ENCODE measurements at regions not wholly inside any gene's neighbourhood (a gene's known extent, or its start where the extent isn't known, plus 50 kb on each side); places are given as distances from the start of the nearest gene placed in this dataset.

DNA sequence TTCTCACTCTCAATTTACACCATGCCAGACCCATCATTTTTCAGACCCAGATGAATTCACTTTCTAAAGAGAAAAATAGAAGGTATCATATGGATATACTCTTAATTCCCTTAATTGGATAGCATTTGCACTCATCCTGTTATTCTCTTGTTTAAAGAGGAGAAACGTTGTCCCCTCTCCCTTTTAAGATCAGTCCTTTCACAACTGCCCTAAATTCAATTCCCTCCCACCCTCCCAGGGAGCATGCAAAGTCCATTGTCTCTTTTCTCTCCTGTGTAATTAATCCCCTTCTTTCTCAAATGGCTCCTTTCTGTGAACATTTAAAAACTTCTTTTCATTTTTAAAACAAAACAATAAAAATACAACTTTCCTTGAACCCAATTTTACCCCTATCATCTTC is 124.7 kb upstream of the TLL1 start:
- no peaks in the 10 kb centered on the region for H3K79me2 ChIP-seq (ENCODE audit: control insufficient read depth, insufficient read depth, low read length)
- H3K4me3 ChIP-seq (replicated peaks in 1 of 4; ENCODE audit: control extremely low read depth in 1 of 4, insufficient read depth in 1 of 4, low read depth in 3 of 4, low read length in 4 of 4), result no peak overlapping the region
- no peaks in the 10 kb centered on the region for H4K20me1 ChIP-seq (ENCODE audit: control insufficient read depth, extremely low read depth, insufficient read depth, low read length)
- H3K27me3 ChIP-seq (ENCODE audit: control insufficient read depth, insufficient read depth, low read length), result no peaks in the 10 kb centered on the region
- no peaks in the 10 kb centered on the region for H3K4me1 ChIP-seq (ENCODE audit: control insufficient read depth, extremely low read depth, insufficient read depth, low read length)
- TF ChIP-seq, protein P1, sequence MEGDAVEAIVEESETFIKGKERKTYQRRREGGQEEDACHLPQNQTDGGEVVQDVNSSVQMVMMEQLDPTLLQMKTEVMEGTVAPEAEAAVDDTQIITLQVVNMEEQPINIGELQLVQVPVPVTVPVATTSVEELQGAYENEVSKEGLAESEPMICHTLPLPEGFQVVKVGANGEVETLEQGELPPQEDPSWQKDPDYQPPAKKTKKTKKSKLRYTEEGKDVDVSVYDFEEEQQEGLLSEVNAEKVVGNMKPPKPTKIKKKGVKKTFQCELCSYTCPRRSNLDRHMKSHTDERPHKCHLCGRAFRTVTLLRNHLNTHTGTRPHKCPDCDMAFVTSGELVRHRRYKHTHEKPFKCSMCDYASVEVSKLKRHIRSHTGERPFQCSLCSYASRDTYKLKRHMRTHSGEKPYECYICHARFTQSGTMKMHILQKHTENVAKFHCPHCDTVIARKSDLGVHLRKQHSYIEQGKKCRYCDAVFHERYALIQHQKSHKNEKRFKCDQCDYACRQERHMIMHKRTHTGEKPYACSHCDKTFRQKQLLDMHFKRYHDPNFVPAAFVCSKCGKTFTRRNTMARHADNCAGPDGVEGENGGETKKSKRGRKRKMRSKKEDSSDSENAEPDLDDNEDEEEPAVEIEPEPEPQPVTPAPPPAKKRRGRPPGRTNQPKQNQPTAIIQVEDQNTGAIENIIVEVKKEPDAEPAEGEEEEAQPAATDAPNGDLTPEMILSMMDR (conservative IDR thresholded peaks at IDR 0.05 in 1 of 2, IDR thresholded peaks at IDR 0.05 in 1 of 2; ENCODE audit: low read depth in 1 of 2, low read length in 2 of 2), result no peak
- no peak for TF ChIP-seq EZH2 (IDR thresholded peaks at IDR 0.05; ENCODE audit: low read length, missing control alignments)
- H3K27ac ChIP-seq (ENCODE audit: insufficient read depth, low read length), result no peak overlapping the region
- H3K9me3 ChIP-seq (ENCODE audit: control insufficient read depth, insufficient read depth, low read depth, low read length), result no peaks in the 10 kb centered on the region
- no peak overlapping the region for H3K4me2 ChIP-seq (ENCODE audit: extremely low read depth, insufficient read depth, low read length)
- DNase-seq (ENCODE audit: low read depth in 2 of 2), result no peak
- no peak overlapping the region for H2AFZ ChIP-seq (ENCODE audit: low read length)
- H3K36me3 ChIP-seq (ENCODE audit: control insufficient read depth, insufficient read depth, low read length), result no peaks in the 10 kb centered on the region
- H3K9ac ChIP-seq (ENCODE audit: insufficient read depth, low read length), result no peak overlapping the region

DNA sequence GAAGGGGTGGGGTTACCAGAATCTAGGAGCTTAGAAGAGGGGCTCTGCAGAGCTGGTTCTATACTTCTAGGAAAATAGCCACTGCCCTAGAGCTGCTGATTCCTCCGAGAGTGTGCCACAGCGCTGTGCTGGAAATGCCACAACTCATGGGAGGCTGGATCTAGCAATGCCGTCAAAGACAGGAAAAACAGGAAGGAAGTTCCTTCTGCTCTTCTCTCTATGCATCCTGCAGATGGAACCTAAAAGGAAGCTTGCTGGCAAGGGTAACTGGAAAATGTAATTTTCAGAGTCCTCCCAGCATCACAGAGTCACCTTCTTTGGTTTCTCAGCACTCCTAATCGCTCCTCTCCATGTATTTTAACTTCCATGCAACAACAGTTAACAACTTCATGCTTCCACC is 121.2 kb upstream of the TLL1 start:
- Histone ChIP-seq H3K79me2 (ENCODE audit: control insufficient read depth, insufficient read depth, low read length) (no peaks in the 10 kb centered on the region), H3K4me3 (replicated peaks in 1 of 4; ENCODE audit: control extremely low read depth in 1 of 4, insufficient read depth in 1 of 4, low read depth in 3 of 4, low read length in 4 of 4) (no peak overlapping the region), H3K9ac (ENCODE audit: insufficient read depth, low read length) (no peak overlapping the region), H4K20me1 (ENCODE audit: control insufficient read depth, extremely low read depth, insufficient read depth, low read length) (no peaks in the 10 kb centered on the region), H3K4me1 (ENCODE audit: control insufficient read depth, extremely low read depth, insufficient read depth, low read length) (no peaks in the 10 kb centered on the region), H3K4me2 (ENCODE audit: extremely low read depth, insufficient read depth, low read length) (no peak overlapping the region), H3K27me3 (ENCODE audit: control insufficient read depth, insufficient read depth, low read length) (no peaks in the 10 kb centered on the region), H3K36me3 (ENCODE audit: control insufficient read depth, insufficient read depth, low read length) (no peaks in the 10 kb centered on the region), H2AFZ (ENCODE audit: low read length) (no peak overlapping the region), H3K9me3 (ENCODE audit: control insufficient read depth, insufficient read depth, low read depth, low read length) (no peaks in the 10 kb centered on the region), H3K27ac (ENCODE audit: insufficient read depth, low read length) (no peak overlapping the region)
- no peak for TF ChIP-seq EZH2 (IDR thresholded peaks at IDR 0.05; ENCODE audit: low read length, missing control alignments)
- TF ChIP-seq, protein P1 (conservative IDR thresholded peaks at IDR 0.05 in 1 of 2, IDR thresholded peaks at IDR 0.05 in 1 of 2; ENCODE audit: low read depth in 1 of 2, low read length in 2 of 2), result no peak
- no peak for DNase-seq (ENCODE audit: low read depth in 2 of 2)

DNA sequence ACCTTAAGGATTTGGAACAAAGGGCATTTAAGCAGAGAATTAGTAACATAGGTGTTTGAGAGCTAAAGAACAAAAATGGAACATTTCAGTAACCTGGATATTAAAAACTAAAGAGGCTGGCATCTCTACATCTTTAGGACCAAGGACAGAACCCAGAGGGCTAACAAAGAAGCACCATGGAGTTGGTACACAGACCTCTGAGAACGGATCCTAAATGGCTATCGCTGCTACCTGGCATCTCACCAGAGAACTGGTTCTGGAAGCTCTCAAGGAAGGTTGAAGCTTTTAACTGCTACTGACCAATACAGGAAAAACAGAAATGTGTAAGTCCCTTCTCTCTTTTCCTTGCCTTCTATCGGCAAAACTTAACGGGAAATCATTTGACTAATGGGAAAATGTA is 118.4 kb upstream of the TLL1 start:
- Histone ChIP-seq H3K4me3 (replicated peaks in 1 of 4; ENCODE audit: control extremely low read depth in 1 of 4, insufficient read depth in 1 of 4, low read depth in 3 of 4, low read length in 4 of 4) (no peak overlapping the region), H4K20me1 (ENCODE audit: control insufficient read depth, extremely low read depth, insufficient read depth, low read length) (no peaks in the 10 kb centered on the region), H3K36me3 (ENCODE audit: control insufficient read depth, insufficient read depth, low read length) (no peaks in the 10 kb centered on the region), H3K9me3 (ENCODE audit: control insufficient read depth, insufficient read depth, low read depth, low read length) (no peaks in the 10 kb centered on the region), H3K79me2 (ENCODE audit: control insufficient read depth, insufficient read depth, low read length) (no peaks in the 10 kb centered on the region), H3K4me1 (ENCODE audit: control insufficient read depth, extremely low read depth, insufficient read depth, low read length) (no peaks in the 10 kb centered on the region), H2AFZ (ENCODE audit: low read length) (no peak overlapping the region), H3K9ac (ENCODE audit: insufficient read depth, low read length) (no peak overlapping the region), H3K4me2 (ENCODE audit: extremely low read depth, insufficient read depth, low read length) (no peak overlapping the region), H3K27me3 (ENCODE audit: control insufficient read depth, insufficient read depth, low read length) (no peaks in the 10 kb centered on the region), H3K27ac (ENCODE audit: insufficient read depth, low read length) (no peak overlapping the region)
- no peak for DNase-seq (ENCODE audit: low read depth in 2 of 2)
- no peak for TF ChIP-seq EZH2 (IDR thresholded peaks at IDR 0.05; ENCODE audit: low read length, missing control alignments)
- TF ChIP-seq, protein P1 (conservative IDR thresholded peaks at IDR 0.05 in 1 of 2, IDR thresholded peaks at IDR 0.05 in 1 of 2; ENCODE audit: low read depth in 1 of 2, low read length in 2 of 2), result no peak

All from fibroblast of lung (primary cell).